ENCODE measurements at regions not wholly inside any gene's neighbourhood (a gene's known extent, or its start where the extent isn't known, plus 50 kb on each side); places are given as distances from the start of the nearest gene placed in this dataset.

- TF ChIP-seq CTCF (IDR thresholded peaks at IDR 0.05; ENCODE audit: low read depth, low read length, poor library complexity, severe bottlenecking) (no peak), EZH2phosphoT487 (IDR thresholded peaks at IDR 0.05; ENCODE audit: borderline replicate concordance, low read length) (no peak)
These were observed 137.7 kb upstream of the MAFB start for GRCh38 chr20:40826699-40827098.
